ENCODE measurements at regions not wholly inside any gene's neighbourhood (a gene's known extent, or its start where the extent isn't known, plus 50 kb on each side); places are given as distances from the start of the nearest gene placed in this dataset.

GRCh38 chr2:139864821-139865302 lies 1084.7 kb upstream of the NXPH2 start:
- Histone ChIP-seq H3K36me3 (ENCODE audit: low read depth, low read length) (no peaks in the 10 kb centered on the region), H3F3A (ENCODE audit: low read length, unreplicated experiment) (no peaks in the 10 kb centered on the region), H3K4me2 (ENCODE audit: low read length) (no peak overlapping the region), H3K9me2 (replicated peaks; ENCODE audit: low read length) (no peaks in the 10 kb centered on the region), H4K20me1 (ENCODE audit: low read length) (no peaks in the 10 kb centered on the region), H3K4me1 (ENCODE audit: insufficient read depth, low read length) (no peaks in the 10 kb centered on the region), H3K9me3 (ENCODE audit: low read length) (no peaks in the 10 kb centered on the region), H3K27ac (ENCODE audit: low read length) (no peak overlapping the region), H3K9ac (ENCODE audit: low read length) (no peak overlapping the region), H3K27me3 (ENCODE audit: low read length) (no peaks in the 10 kb centered on the region), H2AFZ (ENCODE audit: low read length) (no peak overlapping the region), H3K4me3 (ENCODE audit: low read length) (no peak overlapping the region), H3K79me2 (ENCODE audit: low read length) (no peaks in the 10 kb centered on the region)
- DNase-seq (no peak), ATAC-seq (no peak)
- intact Hi-C loops (cut with micrococcal nuclease), result no loop called here
- ChIA-PET POLR2A (ENCODE audit: unreplicated experiment) (no interaction called here), CTCF (no interaction called here)
- TF ChIP-seq EZH2 (IDR thresholded peaks at IDR 0.05; ENCODE audit: low read length, unreplicated experiment) (no peak), EZH2phosphoT487 (IDR thresholded peaks at IDR 0.05; ENCODE audit: borderline replicate concordance, low read length) (no peak)
- TF ChIP-seq, protein P1, sequence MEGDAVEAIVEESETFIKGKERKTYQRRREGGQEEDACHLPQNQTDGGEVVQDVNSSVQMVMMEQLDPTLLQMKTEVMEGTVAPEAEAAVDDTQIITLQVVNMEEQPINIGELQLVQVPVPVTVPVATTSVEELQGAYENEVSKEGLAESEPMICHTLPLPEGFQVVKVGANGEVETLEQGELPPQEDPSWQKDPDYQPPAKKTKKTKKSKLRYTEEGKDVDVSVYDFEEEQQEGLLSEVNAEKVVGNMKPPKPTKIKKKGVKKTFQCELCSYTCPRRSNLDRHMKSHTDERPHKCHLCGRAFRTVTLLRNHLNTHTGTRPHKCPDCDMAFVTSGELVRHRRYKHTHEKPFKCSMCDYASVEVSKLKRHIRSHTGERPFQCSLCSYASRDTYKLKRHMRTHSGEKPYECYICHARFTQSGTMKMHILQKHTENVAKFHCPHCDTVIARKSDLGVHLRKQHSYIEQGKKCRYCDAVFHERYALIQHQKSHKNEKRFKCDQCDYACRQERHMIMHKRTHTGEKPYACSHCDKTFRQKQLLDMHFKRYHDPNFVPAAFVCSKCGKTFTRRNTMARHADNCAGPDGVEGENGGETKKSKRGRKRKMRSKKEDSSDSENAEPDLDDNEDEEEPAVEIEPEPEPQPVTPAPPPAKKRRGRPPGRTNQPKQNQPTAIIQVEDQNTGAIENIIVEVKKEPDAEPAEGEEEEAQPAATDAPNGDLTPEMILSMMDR (conservative IDR thresholded peaks at IDR 0.05; ENCODE audit: low read depth, low read length), result no peak
- no TSS peak for BruUV-seq (replicated peaks)

GRCh38 chr2:139854769-139855483 lies 1074.7 kb upstream of the NXPH2 start:
- H3K9me3 ChIP-seq (ENCODE audit: low read length), result no peaks in the 10 kb centered on the region
- no peaks in the 10 kb centered on the region for H3K4me1 ChIP-seq (ENCODE audit: insufficient read depth, low read length)
- H3K4me3 ChIP-seq (ENCODE audit: low read length), result no peak overlapping the region
- H3K79me2 ChIP-seq (ENCODE audit: low read length), result no peaks in the 10 kb centered on the region
- no peaks in the 10 kb centered on the region for H3F3A ChIP-seq (ENCODE audit: low read length, unreplicated experiment)
- no peaks in the 10 kb centered on the region for H3K9me2 ChIP-seq (replicated peaks; ENCODE audit: low read length)
- H3K4me2 ChIP-seq (ENCODE audit: low read length), result no peak overlapping the region
- intact Hi-C loops (cut with micrococcal nuclease), result loop anchor here (5.0 kb wide), 1 partner anchor 62 kb away; no protein-coding TSS in a partner anchor
- DNase-seq (no peak), ATAC-seq (no peak)
- no peak overlapping the region for H3K9ac ChIP-seq (ENCODE audit: low read length)
- no peaks in the 10 kb centered on the region for H3K27me3 ChIP-seq (ENCODE audit: low read length)
- TF ChIP-seq, protein P1 (conservative IDR thresholded peaks at IDR 0.05; ENCODE audit: low read depth, low read length), result no peak
- TF ChIP-seq EZH2 (IDR thresholded peaks at IDR 0.05; ENCODE audit: low read length, unreplicated experiment), result no peak
- no peak for TF ChIP-seq EZH2phosphoT487 (IDR thresholded peaks at IDR 0.05; ENCODE audit: borderline replicate concordance, low read length)
- H2AFZ ChIP-seq (ENCODE audit: low read length), result no peak overlapping the region
- H3K36me3 ChIP-seq (ENCODE audit: low read depth, low read length), result no peaks in the 10 kb centered on the region
- CTCF ChIA-PET, result interaction anchor here (0.6 kb wide), 1 partner anchor 27 kb away, joined by 4 read pairs; no protein-coding TSS in a partner anchor
- H3K27ac ChIP-seq (ENCODE audit: low read length), result no peak overlapping the region
- no TSS peak for BruUV-seq (replicated peaks)
- POLR2A ChIA-PET (ENCODE audit: unreplicated experiment), result no interaction called here
- H4K20me1 ChIP-seq (ENCODE audit: low read length), result no peaks in the 10 kb centered on the region

GRCh38 chr2:139850254-139850890 lies 1070.2 kb upstream of the NXPH2 start:
- no peaks in the 10 kb centered on the region for H4K20me1 ChIP-seq (ENCODE audit: low read length)
- H3K4me2 ChIP-seq (ENCODE audit: low read length), result no peak overlapping the region
- no peaks in the 10 kb centered on the region for H3K9me2 ChIP-seq (replicated peaks; ENCODE audit: low read length)
- no peak overlapping the region for H3K9ac ChIP-seq (ENCODE audit: low read length)
- H3F3A ChIP-seq (ENCODE audit: low read length, unreplicated experiment), result no peaks in the 10 kb centered on the region
- H3K27me3 ChIP-seq (ENCODE audit: low read length), result no peaks in the 10 kb centered on the region
- ChIA-PET CTCF (no interaction called here), POLR2A (ENCODE audit: unreplicated experiment) (no interaction called here)
- H3K4me3 ChIP-seq (ENCODE audit: low read length), result no peak overlapping the region
- no TSS peak for BruUV-seq (replicated peaks)
- intact Hi-C loops (cut with micrococcal nuclease), result loop anchor here (5.0 kb wide), 1 partner anchor 67 kb away; no protein-coding TSS in a partner anchor
- TF ChIP-seq EZH2 (IDR thresholded peaks at IDR 0.05; ENCODE audit: low read length, unreplicated experiment) (no peak), EZH2phosphoT487 (IDR thresholded peaks at IDR 0.05; ENCODE audit: borderline replicate concordance, low read length) (no peak)
- TF ChIP-seq, protein P1 (conservative IDR thresholded peaks at IDR 0.05; ENCODE audit: low read depth, low read length), result no peak
- no peak overlapping the region for H3K27ac ChIP-seq (ENCODE audit: low read length)
- no peaks in the 10 kb centered on the region for H3K36me3 ChIP-seq (ENCODE audit: low read depth, low read length)
- H3K79me2 ChIP-seq (ENCODE audit: low read length), result no peaks in the 10 kb centered on the region
- no peak overlapping the region for H2AFZ ChIP-seq (ENCODE audit: low read length)
- ATAC-seq (no peak), DNase-seq (no peak)
- no peaks in the 10 kb centered on the region for H3K9me3 ChIP-seq (ENCODE audit: low read length)
- H3K4me1 ChIP-seq (ENCODE audit: insufficient read depth, low read length), result no peaks in the 10 kb centered on the region
